SKM-1 (cell line): ENCODE measurements at regions not wholly inside any gene's neighbourhood (a gene's known extent, or its start where the extent isn't known, plus 50 kb on each side); places are given as distances from the start of the nearest gene placed in this dataset.

Experiments used
- DNase-seq: peaks from one replicate; lab custom pipeline; 2025; ENCODE audit not compliant: unreplicated experiment; lab: John Stamatoyannopoulos, UW

GRCh38 chr2:120948662-120949011 lies 213.0 kb downstream of the GLI2 start:
- DNase-seq = no peak

- no peak for DNase-seq
Observed at GRCh38 chr2:120949027-120949956, 213.6 kb downstream of the GLI2 start.

GRCh38 chr2:120949957-120950590 lies 214.4 kb downstream of the GLI2 start:
- DNase-seq = no peak

GRCh38 chr2:120951693-120952092 lies 216.0 kb downstream of the GLI2 start:
- DNase-seq = no peak

- DNase-seq = no peak
Observed at GRCh38 chr2:120952318-120952717, 216.7 kb downstream of the GLI2 start.

- no peak for DNase-seq
Observed at GRCh38 chr2:120953066-120953756, 217.5 kb downstream of the GLI2 start.

- DNase-seq = no peak
Observed at GRCh38 chr2:120953843-120954584, 218.3 kb downstream of the GLI2 start.

GRCh38 chr2:120954939-120955338 lies 219.3 kb downstream of the GLI2 start:
- no peak for DNase-seq

GRCh38 chr2:120955427-120955826 lies 219.8 kb downstream of the GLI2 start:
- DNase-seq = no peak

- DNase-seq = no peak
Observed at GRCh38 chr2:120956486-120957156, 221.0 kb downstream of the GLI2 start.

GRCh38 chr2:120957905-120958304 lies 222.2 kb downstream of the GLI2 start:
- no peak for DNase-seq

- no peak for DNase-seq
Observed at GRCh38 chr2:120958623-120959366, 223.1 kb downstream of the GLI2 start.

- DNase-seq = no peak
Observed at GRCh38 chr2:120959426-120959825, 223.8 kb downstream of the GLI2 start.

GRCh38 chr2:120960770-120961366 lies 225.2 kb downstream of the GLI2 start:
- no peak for DNase-seq

GRCh38 chr2:120961396-120961795 lies 225.7 kb downstream of the GLI2 start:
- DNase-seq = no peak

GRCh38 chr2:120963997-120964705 lies 228.5 kb downstream of the GLI2 start:
- no peak for DNase-seq

GRCh38 chr2:120964819-120965218 lies 229.2 kb downstream of the GLI2 start:
- DNase-seq = no peak

GRCh38 chr2:120966510-120967254 lies 231.0 kb downstream of the GLI2 start:
- no peak for DNase-seq
